OCI-LY7 (cell line): ENCODE measurements at regions not wholly inside any gene's neighbourhood (a gene's known extent, or its start where the extent isn't known, plus 50 kb on each side); places are given as distances from the start of the nearest gene placed in this dataset.

Experiments used
- BruUV-seq: library from RNA; stranded (reverse); fragments of 400-500 nt; replicated peaks from 2 replicates; lab custom pipeline; 2021; lab: Mats Ljungman, UMichigan
- CTCF ChIA-PET: fragments of 300-600 bp; sonication (Branson Sonifier 250); formaldehyde crosslinking; loops from one replicate; lab custom pipeline; 2022; ENCODE audit warnings: antibody characterized with exemption; ENCODE audit not compliant: unreplicated experiment; lab: Charles Lee
- POLR2A ChIA-PET: fragments of 300-600 bp; sonication (Branson Sonifier 250); formaldehyde crosslinking; loops from one replicate; lab custom pipeline; 2022; ENCODE audit warnings: antibody characterized with exemption; lab: Charles Lee
- DNase-seq: peaks from one replicate; pipeline ENCODE4 v3.0.0-alpha.2; 2015; ENCODE audit warnings: low spot score
- H2AFZ ChIP-seq: fragments of 200-600 bp; sonication (generic), shearing (Covaris generic); 2 replicates; pipeline ENCODE4 v1.6.1; 2014; ENCODE audit warnings: mild to moderate bottlenecking, antibody characterized with exemption, low read length, moderate library complexity
- H3K27ac ChIP-seq: fragments of 200-600 bp; sonication (generic); 2 replicates; pipeline ENCODE4 v1.5.1; 2014; ENCODE audit warnings: mixed run types, low read depth, mild to moderate bottlenecking, moderate library complexity, low read length, inconsistent platforms; ENCODE audit not compliant: poor library complexity, severe bottlenecking
- H3K36me3 ChIP-seq: fragments of 200-600 bp; sonication (generic); 2 replicates; pipeline ENCODE4 v1.6.1; 2014; ENCODE audit warnings: mild to moderate bottlenecking, antibody characterized with exemption, low read length, moderate library complexity, mixed read lengths; ENCODE audit not compliant: insufficient read depth
- H3K4me1 ChIP-seq: fragments of 200-600 bp; sonication (generic); 2 replicates; pipeline ENCODE4 v1.5.1; 2014; ENCODE audit warnings: mild to moderate bottlenecking, low read length; ENCODE audit not compliant: insufficient read depth, poor library complexity, severe bottlenecking
- H3K4me2 ChIP-seq: fragments of 200-600 bp; sonication (generic); 2 replicates; pipeline ENCODE4 v1.6.1; 2014; ENCODE audit warnings: mild to moderate bottlenecking, low read length
- H3K4me3 ChIP-seq: fragments of 200-600 bp; sonication (generic); 2 replicates; pipeline ENCODE4 v1.5.1; 2014; ENCODE audit warnings: mild to moderate bottlenecking, low read depth, low read length; ENCODE audit not compliant: poor library complexity, severe bottlenecking
- H3K79me2 ChIP-seq: fragments of 200-600 bp; sonication (generic); 2 replicates; pipeline ENCODE4 v1.6.1; 2016; ENCODE audit warnings: low read depth, mild to moderate bottlenecking, low read length, moderate library complexity, mixed read lengths; ENCODE audit not compliant: insufficient read depth
- H3K9me2 ChIP-seq: fragments of 200-600 bp; sonication (generic); 2 replicates; pipeline ENCODE4 v1.6.1; 2016; ENCODE audit warnings: mild to moderate bottlenecking, low read length, mixed read lengths; ENCODE audit not compliant: insufficient read depth
- H3K9me3 ChIP-seq: fragments of 200-600 bp; sonication (generic); 2 replicates; pipeline ENCODE4 v1.6.1; 2014; ENCODE audit warnings: mild to moderate bottlenecking, mixed run types, low read length, mixed read lengths
- H4K20me1 ChIP-seq: fragments of 200-600 bp; sonication (generic); 2 replicates; pipeline ENCODE4 v1.6.1; 2014; ENCODE audit warnings: mild to moderate bottlenecking, antibody characterized with exemption, low read length, moderate library complexity, mixed read lengths; ENCODE audit not compliant: insufficient read depth
- EZH2phosphoT487 ChIP-seq: fragments of 200-600 bp; sonication (generic); IDR thresholded peaks from 2 replicates; pipeline ENCODE4 v1.6.1; 2018; ENCODE audit warnings: low read depth, borderline replicate concordance, mild to moderate bottlenecking, mixed run types, antibody characterized with exemption, low read length, moderate library complexity, mixed read lengths
- intact Hi-C: fragments of 100-400 bp; cut with micrococcal nuclease; formaldehyde crosslinking; loops from one replicate; pipeline ENCODE4 v1.10.0; 2022; ENCODE audit not compliant: unreplicated experiment
- TF ChIP-seq, protein P1 (sequence below): fragments of 200-600 bp; sonication (generic); conservative IDR thresholded peaks from 2 replicates; pipeline ENCODE4 v1.5.1; 2014; ENCODE audit warnings: mild to moderate bottlenecking, antibody characterized with exemption, low read length, moderate library complexity, mixed read lengths

DNA sequence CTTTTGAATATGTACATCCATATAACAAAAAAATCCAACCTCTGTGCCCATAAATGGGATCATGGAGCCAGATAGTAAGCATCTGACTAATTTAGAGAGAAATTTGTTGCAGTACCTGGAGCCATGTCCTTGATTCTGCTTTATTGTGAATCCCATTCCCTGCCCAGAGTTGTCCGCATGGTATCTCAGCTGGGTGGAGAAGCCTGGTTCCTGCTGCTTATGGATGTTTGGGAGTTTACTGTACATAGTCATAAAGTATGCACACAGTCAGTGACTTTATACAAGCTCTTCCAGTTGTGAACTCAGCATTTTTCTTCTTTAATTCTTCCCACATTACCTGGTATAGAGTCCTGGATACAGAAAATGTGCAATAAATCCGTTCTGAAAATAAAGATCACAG is 346.0 kb downstream of the FIGN start:
- Histone ChIP-seq H3K4me1 (no peaks in the 10 kb centered on the region), H2AFZ (no peak overlapping the region), H3K9me2 (no peaks in the 10 kb centered on the region), H3K27ac (no peak overlapping the region), H3K36me3 (no peaks in the 10 kb centered on the region), H4K20me1 (no peaks in the 10 kb centered on the region), H3K4me2 (no peak overlapping the region), H3K9me3 (no peaks in the 10 kb centered on the region), H3K79me2 (no peaks in the 10 kb centered on the region), H3K4me3 (no peak overlapping the region)
- POLR2A ChIA-PET = no interaction called here
- intact Hi-C loops = no loop called here
- CTCF ChIA-PET = no interaction called here
- no TSS peak for BruUV-seq
- DNase-seq = no peak
- TF ChIP-seq, protein P1, sequence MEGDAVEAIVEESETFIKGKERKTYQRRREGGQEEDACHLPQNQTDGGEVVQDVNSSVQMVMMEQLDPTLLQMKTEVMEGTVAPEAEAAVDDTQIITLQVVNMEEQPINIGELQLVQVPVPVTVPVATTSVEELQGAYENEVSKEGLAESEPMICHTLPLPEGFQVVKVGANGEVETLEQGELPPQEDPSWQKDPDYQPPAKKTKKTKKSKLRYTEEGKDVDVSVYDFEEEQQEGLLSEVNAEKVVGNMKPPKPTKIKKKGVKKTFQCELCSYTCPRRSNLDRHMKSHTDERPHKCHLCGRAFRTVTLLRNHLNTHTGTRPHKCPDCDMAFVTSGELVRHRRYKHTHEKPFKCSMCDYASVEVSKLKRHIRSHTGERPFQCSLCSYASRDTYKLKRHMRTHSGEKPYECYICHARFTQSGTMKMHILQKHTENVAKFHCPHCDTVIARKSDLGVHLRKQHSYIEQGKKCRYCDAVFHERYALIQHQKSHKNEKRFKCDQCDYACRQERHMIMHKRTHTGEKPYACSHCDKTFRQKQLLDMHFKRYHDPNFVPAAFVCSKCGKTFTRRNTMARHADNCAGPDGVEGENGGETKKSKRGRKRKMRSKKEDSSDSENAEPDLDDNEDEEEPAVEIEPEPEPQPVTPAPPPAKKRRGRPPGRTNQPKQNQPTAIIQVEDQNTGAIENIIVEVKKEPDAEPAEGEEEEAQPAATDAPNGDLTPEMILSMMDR = no peak
- TF ChIP-seq EZH2phosphoT487 = no peak

GRCh38 chr2:163375472-163375871 is 360.3 kb downstream of the FIGN start:
- intact Hi-C loops = no loop called here
- BruUV-seq = no TSS peak
- H3K27ac ChIP-seq = no peak overlapping the region
- no peak overlapping the region for H3K4me3 ChIP-seq
- H3K9me3 ChIP-seq = no peaks in the 10 kb centered on the region
- no peaks in the 10 kb centered on the region for H3K9me2 ChIP-seq
- ChIA-PET POLR2A (no interaction called here), CTCF (no interaction called here)
- no peaks in the 10 kb centered on the region for H3K79me2 ChIP-seq
- no peak for DNase-seq
- TF ChIP-seq EZH2phosphoT487 = no peak
- TF ChIP-seq, protein P1 = no peak
- no peaks in the 10 kb centered on the region for H4K20me1 ChIP-seq
- no peaks in the 10 kb centered on the region for H3K4me1 ChIP-seq
- no peaks in the 10 kb centered on the region for H3K36me3 ChIP-seq
- no peak overlapping the region for H3K4me2 ChIP-seq
- H2AFZ ChIP-seq = no peak overlapping the region

DNA sequence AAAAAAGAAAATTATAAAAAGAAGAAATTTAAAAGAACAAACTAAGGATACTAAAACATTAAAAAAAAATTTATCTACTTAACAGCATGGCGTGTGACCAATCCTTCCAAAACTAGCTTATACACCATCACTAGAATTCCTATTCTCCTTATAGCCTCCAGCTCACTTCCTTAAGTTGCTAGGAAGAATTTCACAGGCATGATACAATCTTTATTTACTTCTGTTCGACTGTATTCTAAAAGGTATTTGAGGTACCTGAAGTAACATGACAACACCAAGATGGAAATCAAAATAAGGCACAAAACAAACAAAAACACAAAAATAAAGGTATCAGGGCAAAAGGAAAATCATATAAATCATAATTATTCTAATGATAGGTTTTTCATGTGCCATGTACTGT is 360.7 kb downstream of the FIGN start:
- H3K27ac ChIP-seq = no peak overlapping the region
- no peaks in the 10 kb centered on the region for H3K79me2 ChIP-seq
- H3K4me2 ChIP-seq = no peak overlapping the region
- H3K4me1 ChIP-seq = no peaks in the 10 kb centered on the region
- H3K36me3 ChIP-seq = no peaks in the 10 kb centered on the region
- H3K9me3 ChIP-seq = no peaks in the 10 kb centered on the region
- DNase-seq = no peak
- H3K4me3 ChIP-seq = no peak overlapping the region
- POLR2A ChIA-PET = no interaction called here
- CTCF ChIA-PET = no interaction called here
- no peaks in the 10 kb centered on the region for H3K9me2 ChIP-seq
- H4K20me1 ChIP-seq = no peaks in the 10 kb centered on the region
- TF ChIP-seq, protein P1 = no peak
- no peak for TF ChIP-seq EZH2phosphoT487
- intact Hi-C loops = no loop called here
- BruUV-seq = no TSS peak
- H2AFZ ChIP-seq = no peak overlapping the region
